Testis (tissue), 2 donors: ENCODE measurements at regions not wholly inside any gene's neighbourhood (a gene's known extent, or its start where the extent isn't known, plus 50 kb on each side); places are given as distances from the start of the nearest gene placed in this dataset.

ENCODE experiments used
- DNase-seq: peaks from one replicate; pipeline ENCODE4 v3.0.0-alpha.2; 2019
- H3K27ac ChIP-seq, 2 donors: fragments of 200-600 bp; sonication (generic); one replicate each; pipeline ENCODE4 v1.5.1; 2019
- H3K27me3 ChIP-seq: fragments of 200-600 bp; sonication (generic); one replicate; pipeline ENCODE4 v1.5.1; 2019
- H3K36me3 ChIP-seq: fragments of 200-600 bp; sonication (generic); one replicate; pipeline ENCODE4 v1.5.1; 2017; ENCODE audit warnings: low read depth; ENCODE audit errors: missing control alignments
- H3K4me1 ChIP-seq: fragments of 200-600 bp; sonication (generic); one replicate; pipeline ENCODE4 v1.5.1; 2019
- H3K4me3 ChIP-seq, 2 donors: fragments of 200-600 bp; sonication (generic); one replicate each; pipeline ENCODE4 v1.5.1; 2017 to 2019
- H3K9me3 ChIP-seq: fragments of 200-600 bp; sonication (generic); one replicate; pipeline ENCODE4 v1.5.1; 2017
- CTCF ChIP-seq, 3 experiments: fragments of 450-650 bp in 2 of 3; fragments of 200-600 bp in 1 of 3; sonication (generic) in 1 of 3; IDR thresholded peaks; one replicate each; pipeline ENCODE4 v1.5.1; 2016 to 2019; ENCODE audit warnings: antibody characterized with exemption in 3 of 3, mild to moderate bottlenecking in 2 of 3, moderate library complexity in 1 of 3
- POLR2A ChIP-seq: fragments of 450-650 bp; IDR thresholded peaks from one replicate; pipeline ENCODE4 v1.6.1; 2017; ENCODE audit warnings: antibody characterized with exemption, mild to moderate bottlenecking, moderate library complexity
- WGBS, 2 donors: methylation state at CpG; one replicate each; pipeline ENCODE4 v1.1.5; 2018; 5-methylcytosine and 5-hydroxymethylcytosine counted together
- intact Hi-C: fragments of 100-400 bp; cut with DNase I; formaldehyde crosslinking; loops from one replicate; pipeline ENCODE4 v1.15.1; 2023; ENCODE audit warnings: low total_unique reads

- Histone ChIP-seq H3K4me3 (no peak overlapping the region), H3K9me3 (no peaks in the 10 kb centered on the region), H3K36me3 (no peaks in the 10 kb centered on the region), H3K4me1 (no peaks in the 10 kb centered on the region), H3K27ac (no peak overlapping the region), H3K27me3 (no peaks in the 10 kb centered on the region)
- intact Hi-C loops = no loop called here
- WGBS, 2 donors = 91 to 93% methylated on average over 2 of the region's 2 CpGs
- TF ChIP-seq POLR2A (no peak), CTCF (IDR thresholded peaks at IDR 0.05) (no peak)
- DNase-seq = no peak
Measured at GRCh38 chr4:14559646-14560045, 442.6 kb upstream of the CPEB2 start.

GRCh38 chr4:14560577-14560976 is 441.7 kb upstream of the CPEB2 start:
- H3K27me3 ChIP-seq = no peaks in the 10 kb centered on the region
- H3K27ac ChIP-seq = no peak overlapping the region
- H3K4me3 ChIP-seq = no peak overlapping the region
- H3K9me3 ChIP-seq = no peaks in the 10 kb centered on the region
- DNase-seq = no peak
- H3K36me3 ChIP-seq = no peaks in the 10 kb centered on the region
- intact Hi-C loops = no loop called here
- TF ChIP-seq CTCF (IDR thresholded peaks at IDR 0.05) = no peak
- TF ChIP-seq POLR2A = no peak
- no peaks in the 10 kb centered on the region for H3K4me1 ChIP-seq
- WGBS, 2 donors = 75 to 86% methylated on average over 1 of the region's 1 CpG

GRCh38 chr4:14562901-14563300 is 439.4 kb upstream of the CPEB2 start:
- Histone ChIP-seq H3K4me1 (no peaks in the 10 kb centered on the region), H3K36me3 (no peaks in the 10 kb centered on the region), H3K27me3 (no peaks in the 10 kb centered on the region), H3K27ac (no peak overlapping the region), H3K9me3 (no peaks in the 10 kb centered on the region), H3K4me3 (no peak overlapping the region)
- DNase-seq = no peak
- 41 to 48% methylated on average over 3 of the region's 3 CpGs for WGBS, 2 donors
- intact Hi-C loops = no loop called here
- TF ChIP-seq CTCF (IDR thresholded peaks at IDR 0.05) = no peak
- no peak for TF ChIP-seq POLR2A

GRCh38 chr4:14564281-14564680 is 438.0 kb upstream of the CPEB2 start:
- Histone ChIP-seq H3K9me3 (no peaks in the 10 kb centered on the region), H3K4me3 (no peak overlapping the region), H3K27ac (no peak overlapping the region), H3K4me1 (no peaks in the 10 kb centered on the region), H3K36me3 (no peaks in the 10 kb centered on the region), H3K27me3 (no peaks in the 10 kb centered on the region)
- intact Hi-C loops = no loop called here
- WGBS, 2 donors = 82 to 92% methylated on average over 4 of the region's 4 CpGs
- no peak for DNase-seq
- TF ChIP-seq POLR2A = no peak
- TF ChIP-seq CTCF (IDR thresholded peaks at IDR 0.05) = no peak

- Histone ChIP-seq H3K4me1 (no peaks in the 10 kb centered on the region), H3K27me3 (no peaks in the 10 kb centered on the region), H3K36me3 (no peaks in the 10 kb centered on the region), H3K9me3 (no peaks in the 10 kb centered on the region), H3K27ac (no peak overlapping the region), H3K4me3 (no peak overlapping the region)
- TF ChIP-seq POLR2A (no peak), CTCF (IDR thresholded peaks at IDR 0.05) (no peak)
- intact Hi-C loops = no loop called here
- no peak for DNase-seq
Measured at GRCh38 chr4:14566518-14566917, 435.8 kb upstream of the CPEB2 start.
